Suprapubic skin (tissue), 4 donors: ENCODE measurements at regions not wholly inside any gene's neighbourhood (a gene's known extent, or its start where the extent isn't known, plus 50 kb on each side); places are given as distances from the start of the nearest gene placed in this dataset.

Experiments
- DNase-seq, 2 donors: peaks; one replicate each; pipeline ENCODE4 v3.0.0-alpha.2; 2019; ENCODE audit warnings: low spot score in 2 of 2
- H3K27ac ChIP-seq: fragments of 200-600 bp; sonication (generic); one replicate; pipeline ENCODE4 v1.5.1; 2019
- H3K27me3 ChIP-seq: fragments of 200-600 bp; sonication (generic); one replicate; pipeline ENCODE4 v1.5.1; 2019
- H3K36me3 ChIP-seq: fragments of 200-600 bp; sonication (generic); one replicate; pipeline ENCODE4 v1.5.1; 2019
- H3K4me1 ChIP-seq: fragments of 200-600 bp; sonication (generic); one replicate; pipeline ENCODE4 v1.5.1; 2019
- H3K4me3 ChIP-seq: fragments of 200-600 bp; sonication (generic); one replicate; pipeline ENCODE4 v1.5.1; 2019; ENCODE audit warnings: mild to moderate bottlenecking
- H3K9me3 ChIP-seq: fragments of 200-600 bp; sonication (generic); one replicate; pipeline ENCODE4 v1.5.1; 2019
- EP300 ChIP-seq: sonication (generic); formaldehyde crosslinking; IDR thresholded peaks from one replicate; pipeline ENCODE4 v1.6.1; 2017; ENCODE audit warnings: antibody characterized with exemption
- POLR2A ChIP-seq, 2 donors: fragments of 450-650 bp; IDR thresholded peaks; one replicate each; pipeline ENCODE4 v1.6.1; 2017; ENCODE audit warnings: antibody characterized with exemption in 2 of 2, mild to moderate bottlenecking in 2 of 2, moderate library complexity in 2 of 2
- POLR2AphosphoS5 ChIP-seq, 3 donors: sonication (generic); formaldehyde crosslinking; IDR thresholded peaks; one replicate each; pipeline ENCODE4 v1.6.1; 2017; ENCODE audit warnings: antibody characterized with exemption in 3 of 3
- WGBS: methylation state at CpG from one replicate; pipeline ENCODE4 v1.1.5; 2018; 5-methylcytosine and 5-hydroxymethylcytosine counted together
- TF ChIP-seq, protein P1 (sequence below), 2 donors: fragments of 200-600 bp in 1 of 2; fragments of 450-650 bp in 1 of 2; sonication (generic) in 1 of 2; IDR thresholded peaks; one replicate each; pipeline ENCODE4 v1.5.1; 2016 to 2019; ENCODE audit warnings: antibody characterized with exemption in 2 of 2, mild to moderate bottlenecking in 1 of 2, moderate library complexity in 1 of 2

DNA sequence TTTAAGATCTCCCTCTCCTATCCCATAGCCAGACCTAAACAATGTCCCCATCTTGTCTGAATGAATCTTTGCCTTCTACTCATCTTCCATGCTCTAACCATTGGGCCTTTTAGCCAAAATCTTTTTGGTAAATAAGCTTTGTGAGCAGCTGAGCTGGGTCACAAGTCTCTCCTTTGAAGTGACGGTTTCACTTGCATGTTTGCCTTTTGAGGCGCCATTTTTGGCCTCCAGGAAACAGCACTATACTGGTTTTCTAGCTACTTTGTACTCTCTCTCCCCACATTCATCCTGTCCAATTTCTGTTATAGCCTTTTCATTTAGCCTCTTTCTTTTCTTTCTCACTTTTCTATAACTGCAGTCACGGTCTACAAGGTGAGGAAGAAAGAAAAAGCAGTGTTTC, 195.5 kb upstream of the C9orf72 start:
- WGBS = 84% methylated on average over 3 of the region's 3 CpGs
- no peaks in the 10 kb centered on the region for H3K4me1 ChIP-seq
- TF ChIP-seq EP300 = no peak
- TF ChIP-seq, protein P1, sequence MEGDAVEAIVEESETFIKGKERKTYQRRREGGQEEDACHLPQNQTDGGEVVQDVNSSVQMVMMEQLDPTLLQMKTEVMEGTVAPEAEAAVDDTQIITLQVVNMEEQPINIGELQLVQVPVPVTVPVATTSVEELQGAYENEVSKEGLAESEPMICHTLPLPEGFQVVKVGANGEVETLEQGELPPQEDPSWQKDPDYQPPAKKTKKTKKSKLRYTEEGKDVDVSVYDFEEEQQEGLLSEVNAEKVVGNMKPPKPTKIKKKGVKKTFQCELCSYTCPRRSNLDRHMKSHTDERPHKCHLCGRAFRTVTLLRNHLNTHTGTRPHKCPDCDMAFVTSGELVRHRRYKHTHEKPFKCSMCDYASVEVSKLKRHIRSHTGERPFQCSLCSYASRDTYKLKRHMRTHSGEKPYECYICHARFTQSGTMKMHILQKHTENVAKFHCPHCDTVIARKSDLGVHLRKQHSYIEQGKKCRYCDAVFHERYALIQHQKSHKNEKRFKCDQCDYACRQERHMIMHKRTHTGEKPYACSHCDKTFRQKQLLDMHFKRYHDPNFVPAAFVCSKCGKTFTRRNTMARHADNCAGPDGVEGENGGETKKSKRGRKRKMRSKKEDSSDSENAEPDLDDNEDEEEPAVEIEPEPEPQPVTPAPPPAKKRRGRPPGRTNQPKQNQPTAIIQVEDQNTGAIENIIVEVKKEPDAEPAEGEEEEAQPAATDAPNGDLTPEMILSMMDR (IDR thresholded peaks at IDR 0.05) = no peak
- TF ChIP-seq POLR2A (IDR thresholded peaks at IDR 0.05) = no peak
- TF ChIP-seq POLR2AphosphoS5 (IDR thresholded peaks at IDR 0.05) = no peak
- H3K4me3 ChIP-seq = no peak overlapping the region
- H3K36me3 ChIP-seq = no peaks in the 10 kb centered on the region
- H3K9me3 ChIP-seq = no peaks in the 10 kb centered on the region
- no peak overlapping the region for H3K27ac ChIP-seq
- no peaks in the 10 kb centered on the region for H3K27me3 ChIP-seq
- DNase-seq = no peak

DNA sequence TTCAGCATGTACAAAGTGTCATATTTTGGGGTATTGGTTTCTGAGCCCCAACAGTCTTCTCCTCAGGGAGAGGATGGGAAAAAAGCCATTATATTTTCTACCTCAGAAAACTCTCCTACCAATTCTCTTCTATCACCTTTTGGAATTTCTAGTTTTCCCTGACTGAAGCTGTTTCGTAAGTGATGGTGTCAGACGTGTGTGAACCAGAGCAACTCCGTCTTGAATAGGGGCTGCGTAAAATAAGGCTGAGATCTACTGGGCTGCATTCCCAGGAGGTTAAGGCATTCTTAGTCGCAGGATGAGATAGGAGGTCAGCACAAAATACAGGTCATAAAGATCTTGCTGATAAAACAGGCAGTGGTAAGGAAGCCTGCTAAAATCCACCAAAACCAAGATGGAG, 197.3 kb upstream of the C9orf72 start:
- no peak overlapping the region for H3K27ac ChIP-seq
- no peaks in the 10 kb centered on the region for H3K9me3 ChIP-seq
- DNase-seq = no peak
- no peaks in the 10 kb centered on the region for H3K27me3 ChIP-seq
- no peaks in the 10 kb centered on the region for H3K4me1 ChIP-seq
- no peak for TF ChIP-seq EP300
- TF ChIP-seq POLR2AphosphoS5 (IDR thresholded peaks at IDR 0.05) = no peak
- TF ChIP-seq POLR2A (IDR thresholded peaks at IDR 0.05) = no peak
- TF ChIP-seq, protein P1 (IDR thresholded peaks at IDR 0.05) = no peak
- no peak overlapping the region for H3K4me3 ChIP-seq
- 74% methylated on average over 5 of the region's 5 CpGs for WGBS
- no peaks in the 10 kb centered on the region for H3K36me3 ChIP-seq

GRCh38 chr9:27771803-27772545, 198.7 kb upstream of the C9orf72 start:
- no peaks in the 10 kb centered on the region for H3K9me3 ChIP-seq
- H3K4me1 ChIP-seq = no peaks in the 10 kb centered on the region
- no peak overlapping the region for H3K27ac ChIP-seq
- no peaks in the 10 kb centered on the region for H3K27me3 ChIP-seq
- no peaks in the 10 kb centered on the region for H3K36me3 ChIP-seq
- WGBS = 48% methylated on average over 4 of the region's 4 CpGs
- no peak overlapping the region for H3K4me3 ChIP-seq
- TF ChIP-seq EP300 (no peak), POLR2AphosphoS5 (IDR thresholded peaks at IDR 0.05) (no peak), POLR2A (IDR thresholded peaks at IDR 0.05) (no peak)
- TF ChIP-seq, protein P1 (IDR thresholded peaks at IDR 0.05) = no peak
- DNase-seq = no peak

- TF ChIP-seq, protein P1 (IDR thresholded peaks at IDR 0.05) = no peak
- no peak for TF ChIP-seq POLR2AphosphoS5 (IDR thresholded peaks at IDR 0.05)
- Histone ChIP-seq H3K27ac (no peak overlapping the region), H3K27me3 (no peaks in the 10 kb centered on the region), H3K9me3 (no peaks in the 10 kb centered on the region), H3K36me3 (no peaks in the 10 kb centered on the region), H3K4me1 (no peaks in the 10 kb centered on the region), H3K4me3 (no peak overlapping the region)
- WGBS = 58% methylated on average over 4 of the region's 7 CpGs
- no peak for DNase-seq
These were observed 211.8 kb upstream of the C9orf72 start for GRCh38 chr9:27784847-27785713.

DNA sequence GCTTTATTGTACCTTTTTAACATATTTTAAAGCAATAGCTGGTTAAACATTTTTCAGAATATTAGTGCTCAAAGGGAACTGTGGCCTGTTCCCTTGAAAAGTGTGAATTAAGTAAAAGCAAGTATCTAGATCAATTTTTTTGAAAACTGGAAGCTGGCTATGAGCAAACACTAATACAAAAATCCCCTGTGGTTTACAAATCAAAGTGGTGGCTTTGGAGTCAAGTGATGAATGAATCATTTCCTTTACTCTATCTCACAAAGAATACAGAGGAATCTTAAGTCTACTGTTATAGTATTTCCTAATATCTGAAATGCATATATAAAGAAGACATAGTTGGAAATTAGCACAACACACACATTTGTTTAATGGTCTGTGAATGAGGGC, 212.4 kb upstream of the C9orf72 start:
- no peak for TF ChIP-seq POLR2A (IDR thresholded peaks at IDR 0.05)
- TF ChIP-seq, protein P1 (IDR thresholded peaks at IDR 0.05) = no peak
- TF ChIP-seq EP300 = no peak
- TF ChIP-seq POLR2AphosphoS5 (IDR thresholded peaks at IDR 0.05) = no peak

More for the DNA sequence above, 212.4 kb upstream of the C9orf72 start:
- Histone ChIP-seq H3K4me3 (no peak overlapping the region), H3K9me3 (no peaks in the 10 kb centered on the region), H3K36me3 (no peaks in the 10 kb centered on the region), H3K27me3 (no peaks in the 10 kb centered on the region), H3K4me1 (no peaks in the 10 kb centered on the region), H3K27ac (no peak overlapping the region)
- no peak for DNase-seq
